Keratinocyte (primary cell): ENCODE measurements at regions not wholly inside any gene's neighbourhood (a gene's known extent, or its start where the extent isn't known, plus 50 kb on each side); places are given as distances from the start of the nearest gene placed in this dataset.

ENCODE experiments used
- DNase-seq: peaks from one replicate; pipeline ENCODE4 v3.0.0-alpha.2; 2011; ENCODE audit warnings: low read depth, missing footprints, low spot score
- FAIRE-seq: peaks from 2 replicates; lab custom pipeline; 2011; peaks lifted over from hg19 to GRCh38; lab: Jason Lieb, UNC
- H2AFZ ChIP-seq: 2 replicates; pipeline ENCODE4 v1.6.0; 2012; ENCODE audit warnings: low read length, control low read depth, inconsistent platforms; ENCODE audit not compliant: control insufficient read depth
- H3K27ac ChIP-seq: 2 replicates; pipeline ENCODE4 v1.5.1; 2011; ENCODE audit warnings: low read length; ENCODE audit not compliant: control insufficient read depth, insufficient read depth
- H3K27me3 ChIP-seq: 3 replicates; pipeline ENCODE4 v1.6.0; 2011; ENCODE audit warnings: low read length; ENCODE audit not compliant: control insufficient read depth, insufficient read depth; ENCODE audit errors: extremely low read depth
- H3K36me3 ChIP-seq, 2 experiments: 2 replicates in 1 of 2; 3 replicates in 1 of 2; pipeline ENCODE4 v1.5.1; 2011; ENCODE audit warnings: low read length in 2 of 2, mild to moderate bottlenecking in 1 of 2; ENCODE audit not compliant: control insufficient read depth in 2 of 2, insufficient read depth in 2 of 2; ENCODE audit errors: extremely low read depth in 1 of 2
- H3K4me1 ChIP-seq: 3 replicates; pipeline ENCODE4 v1.5.1; 2011; ENCODE audit warnings: low read length; ENCODE audit not compliant: control insufficient read depth, insufficient read depth; ENCODE audit errors: extremely low read depth
- H3K4me2 ChIP-seq: 3 replicates; pipeline ENCODE4 v1.6.0; 2011; ENCODE audit warnings: low read depth, low read length; ENCODE audit not compliant: control insufficient read depth, insufficient read depth; ENCODE audit errors: extremely low read depth
- H3K4me3 ChIP-seq, 3 experiments: fragments of 200-600 bp in 1 of 3; sonication (generic) in 1 of 3; 2 replicates in 2 of 3; 3 replicates in 1 of 3; pipeline ENCODE4 v1.5.1; 2011 to 2016; ENCODE audit warnings: low read length in 3 of 3, mild to moderate bottlenecking in 3 of 3, control low read depth in 2 of 3, inconsistent platforms in 1 of 3, low read depth in 1 of 3, mixed read lengths in 1 of 3, mixed run types in 1 of 3, moderate library complexity in 1 of 3; ENCODE audit not compliant: control insufficient read depth in 2 of 3, insufficient read depth in 2 of 3; ENCODE audit errors: extremely low read depth in 1 of 3
- H3K79me2 ChIP-seq: 2 replicates; pipeline ENCODE4 v1.6.0; 2012; ENCODE audit warnings: low read length; ENCODE audit not compliant: control insufficient read depth, insufficient read depth
- H3K9ac ChIP-seq: 3 replicates; pipeline ENCODE4 v1.6.0; 2011; ENCODE audit warnings: low read length; ENCODE audit not compliant: control insufficient read depth, insufficient read depth; ENCODE audit errors: extremely low read depth
- H3K9me1 ChIP-seq: 3 replicates; pipeline ENCODE4 v1.6.0; 2011; ENCODE audit warnings: low read length; ENCODE audit not compliant: control insufficient read depth, insufficient read depth; ENCODE audit errors: extremely low read depth
- H3K9me3 ChIP-seq: 2 replicates; pipeline ENCODE4 v1.5.1; 2012; ENCODE audit warnings: low read depth, low read length; ENCODE audit not compliant: control insufficient read depth
- H4K20me1 ChIP-seq: 3 replicates; pipeline ENCODE4 v1.6.0; 2011; ENCODE audit warnings: low read length; ENCODE audit not compliant: control insufficient read depth, insufficient read depth; ENCODE audit errors: extremely low read depth
- EZH2 ChIP-seq: IDR thresholded peaks from one replicate; pipeline ENCODE4 v1.6.1; 2012; ENCODE audit warnings: inconsistent platforms, mild to moderate bottlenecking, low read length, moderate library complexity
- dilution Hi-C: fragments of 300-500 bp; cut with MboI; formaldehyde crosslinking; loops from one replicate; pipeline ENCODE4 v1.7.0; 2020; ENCODE audit warnings: low sequenced_read_pairs; ENCODE audit not compliant: extremely low pct_ligation_motif_present
- TF ChIP-seq, protein P1 (sequence below), 3 experiments: IDR thresholded peaks in 1 of 3; conservative IDR thresholded peaks in 1 of 3; optimal IDR thresholded peaks in 1 of 3; 2 replicates in 2 of 3; 3 replicates in 1 of 3; pipeline versions ENCODE3 to v1.5.1; 2011; ENCODE audit warnings: low read length in 3 of 3, mild to moderate bottlenecking in 3 of 3, moderate library complexity in 2 of 3, control low read depth in 1 of 3, inconsistent platforms in 1 of 3; ENCODE audit not compliant: insufficient read depth in 2 of 3; ENCODE audit errors: extremely low read depth in 1 of 3

DNA sequence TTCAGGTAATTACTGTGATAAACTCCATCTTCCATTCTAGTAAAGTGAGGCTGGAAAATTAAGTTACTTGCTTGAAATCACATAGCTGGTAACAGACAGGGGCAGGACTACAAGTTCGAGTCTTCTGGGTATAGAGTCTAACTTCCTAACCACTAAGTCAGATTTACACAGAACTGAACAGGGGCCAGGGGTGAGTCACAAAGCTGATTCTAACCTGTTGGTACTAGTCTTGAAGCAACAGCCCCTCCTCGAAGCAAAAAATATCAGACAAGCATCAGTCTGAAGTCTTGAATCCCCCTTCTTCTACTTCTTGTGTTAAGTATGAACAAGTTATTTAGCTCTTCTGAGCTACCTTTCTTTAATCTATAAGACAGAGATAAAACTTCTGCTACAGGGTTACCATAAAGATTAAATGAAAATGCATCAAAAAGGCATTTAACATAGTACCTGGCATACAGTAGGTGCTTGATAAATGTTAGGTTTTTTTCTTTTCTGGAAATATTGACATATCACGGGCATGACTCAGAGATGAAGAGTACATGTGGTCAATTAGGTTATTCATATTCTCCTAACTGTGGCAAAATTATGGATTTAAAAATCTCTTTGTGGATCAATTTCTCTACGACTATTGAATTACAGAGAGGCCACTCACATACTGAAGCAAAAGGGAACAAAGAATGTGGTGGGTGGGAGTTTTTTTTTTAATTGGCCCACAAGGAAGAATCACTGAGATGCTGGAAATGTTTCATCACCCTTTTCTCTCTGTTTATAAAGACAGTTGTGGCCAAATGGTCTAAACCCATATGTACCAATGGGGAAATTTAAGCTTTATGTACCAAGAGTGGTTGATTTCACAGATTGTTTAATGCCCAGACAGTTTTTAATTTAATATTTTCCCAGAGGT, 266.9 kb upstream of the DYNLRB2 start:
- H2AFZ ChIP-seq = peak overlapping the region; percentile 52
- H3K27me3 ChIP-seq = no peaks in the 10 kb centered on the region
- peak overlapping the region in 1 of 3 experiments; percentile 38 for H3K4me3 ChIP-seq
- no peak overlapping the region for H3K9ac ChIP-seq
- TF ChIP-seq, protein P1, sequence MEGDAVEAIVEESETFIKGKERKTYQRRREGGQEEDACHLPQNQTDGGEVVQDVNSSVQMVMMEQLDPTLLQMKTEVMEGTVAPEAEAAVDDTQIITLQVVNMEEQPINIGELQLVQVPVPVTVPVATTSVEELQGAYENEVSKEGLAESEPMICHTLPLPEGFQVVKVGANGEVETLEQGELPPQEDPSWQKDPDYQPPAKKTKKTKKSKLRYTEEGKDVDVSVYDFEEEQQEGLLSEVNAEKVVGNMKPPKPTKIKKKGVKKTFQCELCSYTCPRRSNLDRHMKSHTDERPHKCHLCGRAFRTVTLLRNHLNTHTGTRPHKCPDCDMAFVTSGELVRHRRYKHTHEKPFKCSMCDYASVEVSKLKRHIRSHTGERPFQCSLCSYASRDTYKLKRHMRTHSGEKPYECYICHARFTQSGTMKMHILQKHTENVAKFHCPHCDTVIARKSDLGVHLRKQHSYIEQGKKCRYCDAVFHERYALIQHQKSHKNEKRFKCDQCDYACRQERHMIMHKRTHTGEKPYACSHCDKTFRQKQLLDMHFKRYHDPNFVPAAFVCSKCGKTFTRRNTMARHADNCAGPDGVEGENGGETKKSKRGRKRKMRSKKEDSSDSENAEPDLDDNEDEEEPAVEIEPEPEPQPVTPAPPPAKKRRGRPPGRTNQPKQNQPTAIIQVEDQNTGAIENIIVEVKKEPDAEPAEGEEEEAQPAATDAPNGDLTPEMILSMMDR (optimal IDR thresholded peaks at IDR 0.05 in 1 of 3, IDR thresholded peaks at IDR 0.05 in 1 of 3, conservative IDR thresholded peaks at IDR 0.05 in 1 of 3; ENCODE audit: extremely low read depth in 1 of 3, insufficient read depth in 2 of 3, low read length in 3 of 3) = no peak
- TF ChIP-seq EZH2 = no peak
- H3K4me2 ChIP-seq = peak overlapping the region; percentile 74
- no peaks in the 10 kb centered on the region for H3K9me1 ChIP-seq
- dilution Hi-C loops = no loop called here
- H3K4me1 ChIP-seq = peaks cover 21% of the 10 kb centered on the region
- DNase-seq (peak; percentile 68), FAIRE-seq (peak; percentile 59)
- H4K20me1 ChIP-seq = no peaks in the 10 kb centered on the region
- no peaks in the 10 kb centered on the region for H3K79me2 ChIP-seq
- H3K9me3 ChIP-seq = no peaks in the 10 kb centered on the region
- peak overlapping the region; percentile 74 for H3K27ac ChIP-seq
- H3K36me3 ChIP-seq = no peaks in the 10 kb centered on the region

GRCh38 chr16:80265624-80266306, 275.0 kb upstream of the DYNLRB2 start:
- no peak overlapping the region for H2AFZ ChIP-seq
- H3K9me3 ChIP-seq = no peaks in the 10 kb centered on the region
- H3K4me3 ChIP-seq = no peak overlapping the region
- H3K27me3 ChIP-seq = no peaks in the 10 kb centered on the region
- H3K9ac ChIP-seq = no peak overlapping the region
- no peak for DNase-seq
- TF ChIP-seq, protein P1 (optimal IDR thresholded peaks at IDR 0.05 in 1 of 3, IDR thresholded peaks at IDR 0.05 in 1 of 3, conservative IDR thresholded peaks at IDR 0.05 in 1 of 3; ENCODE audit: extremely low read depth in 1 of 3, insufficient read depth in 2 of 3, low read length in 3 of 3) = no peak
- no peak for TF ChIP-seq EZH2
- FAIRE-seq = peak; percentile 34
- no peak overlapping the region for H3K27ac ChIP-seq
- dilution Hi-C loops = no loop called here
- H4K20me1 ChIP-seq = no peaks in the 10 kb centered on the region
- no peak overlapping the region for H3K4me2 ChIP-seq
- no peaks in the 10 kb centered on the region for H3K4me1 ChIP-seq
- H3K36me3 ChIP-seq = no peaks in the 10 kb centered on the region
- no peaks in the 10 kb centered on the region for H3K9me1 ChIP-seq
- H3K79me2 ChIP-seq = no peaks in the 10 kb centered on the region
